Fibroblast of skin of right biceps (primary cell): ENCODE measurements at regions not wholly inside any gene's neighbourhood (a gene's known extent, or its start where the extent isn't known, plus 50 kb on each side); places are given as distances from the start of the nearest gene placed in this dataset.

Experiments used
- DNase-seq: peaks from one replicate; pipeline ENCODE4 v3.0.0-alpha.2; 2013

DNA sequence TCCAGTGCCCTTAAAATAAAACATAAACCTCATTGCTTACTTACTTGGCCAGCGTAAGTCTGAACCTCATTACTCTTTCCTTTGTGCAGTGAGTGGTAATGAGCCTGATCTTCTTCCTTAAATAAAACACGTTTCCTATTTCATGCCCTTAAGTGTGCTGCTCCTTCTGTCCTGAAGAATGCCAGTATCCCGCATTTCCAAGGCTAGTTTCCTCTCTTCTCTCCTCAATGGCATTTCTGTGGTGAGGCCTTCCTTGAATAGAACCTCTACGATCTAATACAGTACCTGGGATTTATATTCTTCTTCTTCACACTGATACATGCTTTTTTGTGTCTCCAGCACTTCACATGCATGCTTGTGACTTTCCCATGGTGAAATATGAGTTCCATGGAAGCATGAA lies 523.4 kb upstream of the CDH4 start:
- DNase-seq, result no peak

DNA sequence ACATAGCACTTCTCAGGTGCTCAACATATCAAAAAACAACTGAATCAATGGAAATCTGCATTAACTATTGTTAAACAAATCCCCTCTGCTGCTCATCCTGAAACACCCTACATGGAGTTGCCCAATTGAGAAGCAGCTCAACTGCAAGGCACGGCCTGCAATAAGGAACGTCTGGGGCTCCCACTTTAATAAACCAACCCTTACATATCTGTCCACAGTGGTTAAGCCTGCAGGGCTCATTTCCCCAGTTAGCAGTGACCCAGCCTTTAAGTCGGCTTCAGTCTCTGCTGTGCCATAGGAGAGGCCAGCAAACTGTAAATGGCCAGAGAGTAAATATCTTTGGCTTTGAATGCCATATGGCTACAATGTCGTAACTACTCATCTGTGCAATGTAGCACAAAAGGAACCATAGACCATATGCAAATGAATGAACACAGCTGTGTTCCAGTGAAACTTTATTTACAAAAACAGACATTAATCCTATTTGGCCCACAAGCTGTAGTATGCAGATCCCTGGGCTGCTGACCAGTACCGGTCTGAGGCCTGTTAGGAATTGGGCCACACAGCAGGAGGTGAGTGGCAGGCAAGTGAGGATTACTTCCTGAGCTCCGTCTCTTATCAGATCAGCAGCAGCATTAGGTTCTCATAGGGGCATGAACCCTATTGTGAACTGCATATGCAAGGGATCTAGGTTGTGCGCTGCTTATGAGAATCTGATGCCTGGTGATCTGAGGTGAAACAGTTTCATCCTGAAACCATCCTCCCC lies 522.7 kb upstream of the CDH4 start:
- DNase-seq, result no peak

- no peak for DNase-seq
Measured at GRCh38 chr20:60732322-60732721, 519.7 kb upstream of the CDH4 start.

DNA sequence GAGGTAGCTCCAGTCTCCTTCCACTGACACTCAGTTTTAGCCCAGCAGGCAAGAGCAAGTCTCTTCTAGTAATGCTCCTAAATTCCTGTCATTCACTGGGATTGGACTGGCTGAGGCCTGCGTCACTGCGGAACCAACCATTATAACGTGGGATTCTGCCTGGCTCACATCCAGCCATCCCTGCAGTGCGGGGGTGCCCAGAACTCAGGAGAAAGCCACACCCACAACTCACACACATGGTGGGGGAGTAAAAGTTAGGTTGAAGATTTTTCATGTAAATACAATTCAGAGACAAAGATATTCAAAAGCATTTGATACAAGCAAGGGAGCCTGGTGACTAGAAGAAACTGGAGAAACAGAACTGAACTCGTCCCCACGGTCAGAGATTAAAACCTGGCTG lies 504.0 kb upstream of the CDH4 start:
- DNase-seq, result no peak

DNA sequence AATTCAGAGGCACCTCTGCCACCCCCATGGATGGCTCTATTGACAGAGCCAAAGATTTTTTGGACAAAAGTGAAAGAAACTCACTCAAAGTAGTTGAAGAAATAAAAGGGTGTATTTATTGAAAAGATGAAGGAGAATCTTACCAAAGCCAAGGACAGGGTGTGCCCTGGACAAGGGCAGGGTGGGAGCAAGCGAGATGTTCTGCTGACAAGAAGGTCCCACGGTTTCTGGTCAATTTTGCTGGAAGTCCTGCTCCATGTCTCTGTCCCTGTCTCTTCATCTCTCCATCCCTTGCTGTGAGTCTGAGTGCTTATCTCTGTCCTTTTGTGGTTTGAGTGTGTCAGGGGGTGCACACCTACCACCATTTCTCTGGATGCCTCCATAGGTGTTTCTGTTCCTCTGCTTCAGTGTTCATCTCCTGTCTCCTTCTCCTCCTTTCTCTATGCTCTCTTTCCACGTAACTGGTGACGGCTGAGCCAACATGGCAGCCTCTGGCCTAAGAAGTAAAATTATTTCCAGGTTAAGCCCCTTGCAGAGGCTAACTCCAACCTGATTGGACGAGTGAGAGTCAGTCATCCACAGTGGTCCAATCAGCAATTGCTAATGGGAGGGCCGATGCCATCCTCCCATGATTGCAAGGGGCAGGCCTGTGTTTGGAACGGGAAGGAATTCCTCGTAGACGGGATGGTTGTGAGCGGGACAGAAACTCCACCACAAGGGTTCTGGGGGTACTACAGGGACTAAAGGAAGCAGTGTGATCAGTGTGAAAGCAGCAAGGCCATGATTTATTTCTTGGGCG lies 502.1 kb upstream of the CDH4 start:
- DNase-seq, result no peak

- DNase-seq, result no peak
Measured at GRCh38 chr20:60750909-60751308, 501.2 kb upstream of the CDH4 start.

- DNase-seq, result no peak
Measured at GRCh38 chr20:60751826-60752225, 500.2 kb upstream of the CDH4 start.

DNA sequence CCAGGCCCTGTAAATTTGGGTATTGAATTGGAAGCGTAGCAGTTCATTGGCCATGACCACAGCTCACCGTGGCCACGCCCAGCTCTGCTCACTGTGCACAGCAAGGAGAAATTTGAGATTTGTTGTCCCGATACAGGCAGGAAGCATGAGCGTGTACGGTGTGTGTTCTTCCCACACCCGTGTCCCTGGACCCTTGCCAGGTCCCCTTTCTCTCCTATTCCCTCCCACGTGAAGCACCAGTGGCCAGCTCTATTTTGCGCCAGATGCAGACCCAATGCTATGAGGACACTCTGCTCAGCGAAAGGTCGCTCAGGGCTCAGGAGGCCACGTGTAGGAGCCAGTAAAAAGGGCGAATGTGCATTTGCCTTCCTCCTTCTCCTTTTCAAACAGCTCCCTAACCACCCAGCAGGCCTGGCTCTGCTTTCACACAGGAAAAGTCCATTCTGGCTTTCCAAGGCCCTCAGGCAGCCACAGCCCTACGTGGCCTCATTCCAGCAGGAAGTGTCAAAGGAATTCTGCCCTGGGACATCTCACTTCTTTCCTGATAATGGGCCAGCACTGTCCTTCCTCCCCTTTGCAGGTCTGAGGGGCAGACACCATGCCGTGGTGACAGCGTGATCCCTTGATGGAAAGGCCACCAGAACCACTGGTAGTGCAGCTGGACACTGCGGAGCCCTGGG lies 499.2 kb upstream of the CDH4 start:
- no peak for DNase-seq

DNA sequence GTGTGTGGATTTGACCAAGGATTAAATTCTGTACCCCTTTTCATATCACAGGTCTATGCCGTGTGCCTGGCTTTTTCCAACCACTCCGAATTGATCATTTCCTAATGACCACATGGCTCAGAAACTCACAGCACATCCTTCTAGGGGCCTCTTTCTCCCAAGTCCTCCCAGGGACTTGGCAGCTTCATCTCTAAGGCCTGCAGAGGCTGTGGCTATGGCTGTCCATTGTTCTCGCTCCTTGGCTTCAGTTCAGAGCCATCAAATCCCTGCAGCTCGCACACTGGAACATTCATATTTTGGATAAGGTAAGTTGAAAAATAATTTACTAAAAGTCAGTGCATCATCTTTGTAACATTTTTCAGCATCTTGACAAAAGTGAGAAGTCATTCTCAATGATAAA lies 497.2 kb upstream of the CDH4 start:
- no peak for DNase-seq

DNA sequence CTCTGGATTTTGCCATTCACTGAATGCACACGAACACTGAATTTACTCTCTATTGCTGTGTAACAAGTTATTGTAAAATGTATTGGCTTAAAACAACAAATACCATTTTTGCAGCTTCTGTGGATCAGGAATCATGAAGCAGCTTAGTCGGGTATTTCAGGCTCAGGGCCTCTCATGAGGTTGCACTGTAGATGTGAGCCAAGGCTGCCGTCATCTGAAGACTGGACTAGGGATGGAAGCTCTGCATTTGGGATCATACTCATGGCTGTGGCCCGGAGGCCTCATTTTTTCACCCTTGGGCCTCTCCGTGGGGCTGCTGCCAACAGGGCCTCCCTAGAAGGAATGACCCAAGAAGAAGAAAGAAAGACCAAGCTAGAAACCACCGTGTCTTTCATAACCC lies 492.4 kb upstream of the CDH4 start:
- DNase-seq, result no peak

GRCh38 chr20:60760256-60761000 lies 491.6 kb upstream of the CDH4 start:
- DNase-seq, result no peak

DNA sequence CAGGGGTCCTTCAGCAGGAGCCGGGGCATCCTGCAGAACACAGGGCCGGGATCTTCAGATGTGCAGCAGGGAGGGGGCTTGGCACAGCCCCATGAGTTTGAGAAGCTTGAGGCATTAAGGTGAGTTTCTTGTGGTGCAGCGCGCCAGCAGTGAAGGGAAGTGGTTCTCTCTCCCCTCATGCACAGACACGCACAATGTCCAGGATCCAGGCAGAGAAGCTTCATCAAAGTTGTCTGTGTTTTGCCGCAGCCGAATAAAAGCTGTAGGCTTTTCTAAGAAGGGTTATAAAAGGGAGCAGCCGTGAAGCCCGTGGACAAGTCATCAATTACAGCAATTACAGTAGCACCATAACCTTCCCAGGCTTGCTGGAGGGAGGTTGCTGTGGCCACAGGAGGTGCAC lies 491.0 kb upstream of the CDH4 start:
- DNase-seq, result no peak

DNA sequence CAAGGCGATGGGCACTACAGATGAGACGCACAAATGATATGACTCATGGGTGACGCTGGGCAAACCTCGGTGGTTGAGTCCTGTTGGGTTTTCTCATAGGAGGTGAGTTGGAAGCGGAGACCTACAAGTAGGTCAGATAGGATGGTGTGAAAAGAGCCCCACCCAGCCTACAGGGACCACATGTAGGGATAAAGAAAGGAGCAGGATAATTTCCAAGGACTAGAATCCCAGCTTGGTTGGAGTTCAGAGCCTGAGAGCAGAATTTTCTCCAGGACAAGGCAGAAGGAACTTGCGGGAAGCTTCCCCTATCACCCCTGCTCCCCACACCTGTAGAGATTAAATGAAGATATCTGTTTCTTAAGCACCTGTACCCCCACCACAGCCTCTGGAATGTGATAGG lies 489.7 kb upstream of the CDH4 start:
- no peak for DNase-seq

- no peak for DNase-seq
Measured at GRCh38 chr20:60764328-60764727, 487.7 kb upstream of the CDH4 start.

DNA sequence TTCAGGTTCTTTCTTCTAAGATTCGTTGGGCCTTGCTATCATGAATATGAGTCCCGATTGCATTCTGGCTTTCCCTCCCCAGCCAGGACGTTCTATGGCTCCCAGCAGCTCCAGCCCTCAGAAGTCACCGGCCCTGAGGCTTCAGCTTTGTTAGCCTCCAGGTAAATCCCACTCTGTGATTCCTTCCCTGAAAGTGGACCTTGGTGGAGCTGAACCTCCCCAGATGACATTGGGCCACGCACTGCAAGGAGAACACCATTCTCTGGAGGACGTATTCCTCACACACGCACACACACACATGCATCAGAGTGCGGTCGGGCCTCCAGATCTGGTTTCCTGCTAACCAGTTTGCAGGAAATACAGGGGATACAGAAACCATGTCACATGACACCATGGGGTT lies 487.3 kb upstream of the CDH4 start:
- no peak for DNase-seq

DNA sequence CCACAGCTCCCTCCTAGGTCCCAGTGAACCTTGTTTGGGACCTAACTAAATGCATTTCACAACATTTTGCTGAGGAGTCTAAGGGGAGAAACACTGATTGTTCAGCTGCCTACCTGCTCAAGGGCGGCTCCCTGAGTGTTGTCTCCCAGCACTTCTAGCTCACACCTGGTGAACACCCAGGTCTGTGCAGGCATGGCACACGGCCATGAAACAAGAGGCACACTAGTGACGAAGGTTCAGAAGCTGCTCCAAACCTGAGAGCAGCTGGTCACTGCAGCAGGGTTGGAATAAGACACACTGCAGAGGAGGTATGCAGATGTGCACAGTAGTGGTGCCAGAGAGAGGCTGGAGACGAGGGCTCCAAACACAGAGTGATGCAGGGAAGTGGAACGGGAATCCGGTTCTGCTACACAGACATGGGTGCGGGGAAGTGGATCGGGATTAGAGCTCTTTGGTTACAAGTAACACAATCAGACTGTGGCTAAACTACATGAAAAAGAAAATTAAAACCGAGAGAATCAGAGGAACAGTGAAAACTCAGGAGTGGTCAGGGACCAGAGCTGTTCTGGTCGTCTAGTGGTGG lies 486.1 kb upstream of the CDH4 start:
- no peak for DNase-seq

GRCh38 chr20:60768216-60768615 lies 483.8 kb upstream of the CDH4 start:
- DNase-seq, result no peak

DNA sequence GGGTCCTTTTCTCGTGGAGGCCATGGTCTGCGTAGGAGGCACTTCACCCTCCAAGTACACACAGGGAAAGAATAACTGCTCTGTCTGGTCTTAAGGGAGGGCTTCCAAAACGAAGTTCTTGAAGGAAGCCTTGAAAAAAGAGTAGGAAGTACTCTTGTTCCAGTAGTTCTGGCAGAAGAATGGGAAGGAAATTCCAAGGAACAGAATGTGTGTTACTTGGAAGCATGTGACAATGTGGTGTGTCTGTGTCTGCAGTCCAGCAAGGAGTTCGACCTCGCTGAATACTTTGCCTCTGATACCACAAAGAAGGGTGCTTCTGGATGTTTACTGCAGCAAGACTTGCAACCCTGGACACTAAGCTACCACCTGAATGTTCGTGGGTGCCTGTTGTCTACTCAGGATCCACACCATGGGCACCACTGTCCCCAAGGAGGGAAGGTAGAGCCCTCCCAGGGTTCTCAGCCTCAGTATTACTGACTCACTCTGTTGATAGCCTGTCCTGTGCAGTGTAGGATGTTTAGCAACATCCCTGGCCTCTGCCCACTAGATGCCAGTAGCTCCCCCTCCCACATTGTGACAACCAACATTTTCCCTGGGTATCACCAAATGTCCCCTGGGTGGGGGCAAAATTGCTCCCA lies 471.6 kb upstream of the CDH4 start:
- DNase-seq, result no peak

- DNase-seq, result no peak
Measured at GRCh38 chr20:60782959-60783625, 469.0 kb upstream of the CDH4 start.

- DNase-seq, result no peak
Measured at GRCh38 chr20:60785301-60785700, 466.8 kb upstream of the CDH4 start.

- no peak for DNase-seq
Measured at GRCh38 chr20:60785785-60786184, 466.3 kb upstream of the CDH4 start.
